GM12891 (cell line): ENCODE measurements at regions not wholly inside any gene's neighbourhood (a gene's known extent, or its start where the extent isn't known, plus 50 kb on each side); places are given as distances from the start of the nearest gene placed in this dataset.

ENCODE experiments used
- DNase-seq: peaks from one replicate; pipeline ENCODE4 v3.0.0; 2011; ENCODE audit warnings: low spot score; ENCODE audit not compliant: insufficient read length
- FAIRE-seq: peaks from 2 replicates; lab custom pipeline; 2011; peaks lifted over from hg19 to GRCh38; lab: Jason Lieb, UNC
- PAX5 ChIP-seq: IDR thresholded peaks from 2 replicates; pipeline ENCODE4 v1.6.1; 2011; ENCODE audit warnings: low read length, moderate library complexity, mild to moderate bottlenecking; ENCODE audit not compliant: insufficient read depth, severe bottlenecking
- POLR2A ChIP-seq: IDR thresholded peaks from 2 replicates; pipeline ENCODE4 v1.6.1; 2011; ENCODE audit warnings: low read depth, low read length, control low read depth
- POLR2AphosphoS5 ChIP-seq: IDR thresholded peaks from 2 replicates; pipeline ENCODE4 v1.6.1; 2011; ENCODE audit warnings: low read depth, low read length, control low read depth
- POU2F2 ChIP-seq: IDR thresholded peaks from 2 replicates; pipeline ENCODE4 v1.6.1; 2011; ENCODE audit warnings: low read depth, mild to moderate bottlenecking, control low read depth, low read length, moderate library complexity
- SPI1 ChIP-seq: IDR thresholded peaks from 2 replicates; pipeline ENCODE4 v1.6.1; 2011; ENCODE audit warnings: low read depth, low read length, control low read depth
- TAF1 ChIP-seq: IDR thresholded peaks from 2 replicates; pipeline ENCODE4 v1.6.1; 2011; ENCODE audit warnings: low read depth, low read length, control low read depth

DNA sequence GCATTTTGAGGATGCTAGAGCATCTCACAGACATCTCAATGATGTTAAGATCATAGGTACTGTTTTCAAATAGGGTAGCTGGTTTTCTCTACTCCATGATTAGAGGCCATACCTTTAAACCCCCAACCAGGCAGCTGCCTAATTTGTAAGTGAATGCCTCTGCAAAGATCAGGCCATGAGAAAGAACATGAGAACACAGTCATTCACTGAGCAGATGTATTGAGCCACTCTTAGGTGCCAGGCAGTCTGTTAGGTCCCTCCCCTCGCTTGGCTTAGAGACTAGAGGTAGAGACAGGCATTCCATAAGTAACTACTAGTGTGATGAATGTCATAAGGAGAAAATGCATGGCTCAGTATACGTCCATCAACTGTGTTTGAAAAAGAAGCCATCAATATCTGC is 410.0 kb downstream of the FGF9 start:
- FAIRE-seq (no peak), DNase-seq (no peak)
- TF ChIP-seq POLR2AphosphoS5 (no peak), POU2F2 (no peak), TAF1 (no peak), POLR2A (no peak), PAX5 (no peak), SPI1 (no peak)

DNA sequence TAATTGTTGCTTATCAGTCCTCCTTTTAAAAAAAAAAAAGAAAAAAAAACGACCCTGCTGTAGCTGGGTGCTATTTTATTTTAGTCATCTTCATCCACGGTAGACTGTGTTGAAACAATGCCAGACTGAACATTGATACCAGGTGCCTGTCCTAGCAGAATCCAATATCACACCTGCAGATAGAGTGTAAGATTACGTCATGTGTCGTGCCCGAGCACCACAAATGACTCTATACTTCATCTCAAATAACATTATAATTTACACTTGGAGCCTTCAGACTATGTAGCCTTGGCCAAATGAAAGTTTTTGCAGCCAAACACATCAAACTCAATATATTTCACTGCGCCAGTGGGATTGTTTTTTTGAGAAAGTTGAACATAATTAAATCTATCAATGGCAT is 410.6 kb downstream of the FGF9 start:
- TF ChIP-seq POLR2AphosphoS5 (no peak), POU2F2 (no peak), POLR2A (no peak), SPI1 (no peak), PAX5 (no peak), TAF1 (no peak)
- FAIRE-seq (no peak), DNase-seq (no peak)

DNA sequence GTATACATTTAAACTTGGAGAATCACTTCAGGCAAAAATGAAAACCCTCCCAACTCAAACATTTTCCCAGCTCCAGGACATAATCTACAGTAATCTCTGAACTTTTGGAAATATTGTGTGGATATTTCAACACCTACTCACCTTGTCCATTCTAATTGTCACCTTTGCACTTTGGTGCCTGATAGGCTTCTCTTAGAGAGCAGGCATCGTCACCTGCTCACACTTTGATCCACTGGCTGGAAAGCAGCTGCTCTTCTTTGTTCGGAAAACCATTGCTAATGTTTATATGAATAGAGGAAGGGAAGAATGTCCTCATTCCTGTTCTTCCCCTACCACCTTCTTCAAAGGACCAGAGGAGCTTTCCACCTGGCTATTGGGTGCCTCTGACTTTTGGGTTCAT is 411.2 kb downstream of the FGF9 start:
- TF ChIP-seq POLR2A, result no peak
- no peak for TF ChIP-seq PAX5
- TF ChIP-seq POLR2AphosphoS5, result no peak
- TF ChIP-seq POU2F2, result no peak
- no peak for TF ChIP-seq TAF1
- no peak for TF ChIP-seq SPI1
- DNase-seq (no peak), FAIRE-seq (no peak)

DNA sequence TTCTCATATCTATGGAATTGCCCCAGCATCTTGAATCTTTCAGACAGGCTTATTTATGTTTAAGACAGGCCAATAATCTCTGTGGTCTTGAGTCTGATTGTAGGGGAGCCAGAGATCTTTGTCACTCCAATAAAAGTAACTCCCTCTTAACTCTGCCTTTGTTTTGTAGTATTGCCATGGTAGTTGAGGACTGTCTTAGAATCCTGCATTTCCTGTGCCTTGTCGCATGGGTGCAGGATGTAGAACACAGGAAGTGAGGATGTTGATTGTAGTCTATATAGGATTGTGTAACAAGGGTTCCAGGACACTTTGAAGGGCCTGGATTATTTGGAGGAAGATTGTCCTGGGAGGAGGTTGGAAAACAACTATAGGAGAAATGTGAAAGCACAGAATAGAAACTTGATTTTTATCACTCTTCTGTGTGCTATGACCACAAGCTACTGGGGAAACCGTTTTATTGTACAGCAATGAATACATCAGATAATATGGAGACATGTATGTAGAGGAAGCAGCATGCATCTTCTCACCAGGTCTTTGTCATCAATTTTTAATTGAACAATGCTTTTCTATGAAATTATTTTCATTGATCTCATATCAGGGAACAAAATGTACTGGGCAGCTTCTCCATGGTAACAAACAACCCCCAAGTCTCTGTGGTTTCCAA is 411.7 kb downstream of the FGF9 start:
- FAIRE-seq (no peak), DNase-seq (no peak)
- TF ChIP-seq PAX5, result no peak

DNA sequence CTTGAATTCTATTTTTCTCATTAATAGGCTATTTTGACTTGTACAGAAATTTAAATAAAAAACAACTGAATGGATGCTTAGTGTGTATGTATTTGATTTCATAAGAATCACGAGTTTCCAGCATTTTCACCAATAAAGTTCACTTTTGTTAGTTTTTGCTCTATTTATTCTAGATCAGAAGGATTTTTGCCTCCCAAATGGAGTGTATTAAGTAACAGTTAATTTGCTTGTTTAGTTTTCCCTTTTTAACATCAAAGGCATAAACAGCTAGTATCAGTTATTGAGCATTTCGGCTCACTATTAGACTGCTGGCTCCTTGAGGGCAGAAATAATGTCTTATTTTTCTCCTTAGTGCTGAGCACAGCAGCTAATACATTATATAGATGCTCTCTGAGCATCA is 414.1 kb downstream of the FGF9 start:
- TF ChIP-seq SPI1, result no peak
- no peak for TF ChIP-seq POU2F2
- TF ChIP-seq POLR2AphosphoS5, result no peak
- no peak for TF ChIP-seq POLR2A
- TF ChIP-seq TAF1, result no peak
- TF ChIP-seq PAX5, result no peak
- FAIRE-seq (no peak), DNase-seq (no peak)

DNA sequence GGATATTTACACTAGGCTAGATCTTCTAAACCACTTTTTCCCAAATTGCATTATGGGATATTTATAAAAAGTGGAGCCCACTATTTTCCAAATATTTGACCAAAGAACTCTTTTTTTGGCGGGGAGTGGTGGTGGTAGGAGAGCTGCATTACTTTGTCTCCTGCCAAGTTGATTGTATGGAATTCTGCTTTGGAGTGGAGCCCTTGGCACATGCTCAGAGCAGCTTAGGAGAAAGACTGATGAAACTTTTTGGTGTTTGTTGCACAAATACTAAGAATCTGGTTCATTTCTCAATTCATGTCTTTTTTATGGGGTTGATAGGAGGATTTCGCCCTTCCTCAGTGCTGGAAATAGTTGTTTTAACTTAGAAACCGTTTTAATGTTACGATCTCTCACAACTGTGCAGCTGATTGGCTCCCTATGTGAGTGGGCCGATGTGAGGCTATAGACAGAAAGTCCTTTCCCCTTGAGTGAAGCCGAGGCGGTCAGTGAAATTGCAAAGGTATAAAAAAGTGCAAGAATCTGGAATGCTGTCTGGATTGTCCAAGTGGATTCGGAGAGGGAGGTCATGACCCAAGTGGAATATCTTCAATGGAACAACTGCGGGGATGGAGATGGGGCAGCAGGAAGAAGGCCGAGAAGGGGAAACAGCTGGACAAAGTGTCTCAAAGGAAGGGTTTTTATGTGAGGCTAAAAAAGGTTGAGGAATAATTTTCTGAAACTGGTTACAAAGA is 415.9 kb downstream of the FGF9 start:
- FAIRE-seq (no peak), DNase-seq (no peak)
- TF ChIP-seq POU2F2 (no peak), SPI1 (no peak), TAF1 (no peak), POLR2AphosphoS5 (no peak), PAX5 (no peak), POLR2A (no peak)

DNA sequence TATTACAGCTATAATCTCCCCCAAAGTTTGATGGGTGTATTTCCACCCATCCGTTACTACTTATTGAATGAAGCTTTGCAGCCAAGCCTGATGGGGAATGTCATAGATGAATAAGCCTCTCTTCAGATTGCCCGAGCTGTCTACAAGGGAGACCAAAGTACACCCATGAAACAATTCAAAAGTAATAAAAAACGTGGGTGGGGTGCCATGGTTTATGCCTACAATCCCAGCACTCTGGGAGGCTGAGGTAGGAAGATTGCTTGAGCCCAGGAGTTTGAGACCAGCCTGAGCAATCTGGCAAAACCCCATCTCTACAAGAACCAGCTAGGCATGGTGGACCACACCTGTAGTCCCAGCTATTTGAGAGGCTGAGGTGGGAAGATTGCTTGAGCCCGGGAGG is 419.2 kb downstream of the FGF9 start:
- no peak for DNase-seq
- TF ChIP-seq POU2F2 (no peak), POLR2A (no peak)
- FAIRE-seq, result no peak

DNA sequence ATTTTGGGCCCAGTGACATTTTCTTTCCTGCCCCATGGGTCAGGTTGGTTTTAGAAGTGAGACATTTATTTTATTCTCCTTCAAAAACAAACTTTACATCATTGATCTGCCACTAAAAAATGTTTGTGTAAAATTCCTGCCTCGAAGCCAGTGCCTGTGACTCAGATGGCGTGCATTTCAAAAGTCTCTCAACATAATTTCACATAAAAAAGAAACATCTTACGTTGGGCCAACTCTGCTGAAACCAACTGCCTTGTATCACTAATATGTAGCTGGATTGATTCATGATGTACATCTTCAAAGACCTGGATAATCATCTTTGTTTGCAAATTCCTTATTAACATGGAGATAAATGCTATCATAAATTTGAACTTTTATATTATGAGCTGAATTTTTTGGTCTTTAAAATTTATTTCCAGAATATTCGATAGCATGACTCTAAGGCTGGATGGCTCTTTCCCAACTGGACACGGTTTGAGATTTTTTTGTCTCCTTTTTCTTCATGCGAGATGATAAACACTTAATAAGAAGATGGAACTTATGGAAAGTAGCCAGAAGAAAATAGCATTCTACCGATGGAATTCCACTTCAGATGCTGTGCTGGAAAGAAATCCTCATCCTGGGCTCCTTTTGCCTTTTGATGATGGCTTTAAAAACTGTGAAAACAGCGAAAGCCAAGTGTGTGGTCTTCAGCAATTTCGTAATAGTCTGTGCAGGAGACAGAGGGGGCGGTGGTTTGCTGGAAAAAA is 420.5 kb downstream of the FGF9 start:
- FAIRE-seq, result no peak
- TF ChIP-seq POU2F2, result no peak
- TF ChIP-seq PAX5, result no peak
- TF ChIP-seq SPI1, result no peak
- no peak for TF ChIP-seq TAF1
- no peak for TF ChIP-seq POLR2A
- TF ChIP-seq POLR2AphosphoS5, result no peak
- no peak for DNase-seq

DNA sequence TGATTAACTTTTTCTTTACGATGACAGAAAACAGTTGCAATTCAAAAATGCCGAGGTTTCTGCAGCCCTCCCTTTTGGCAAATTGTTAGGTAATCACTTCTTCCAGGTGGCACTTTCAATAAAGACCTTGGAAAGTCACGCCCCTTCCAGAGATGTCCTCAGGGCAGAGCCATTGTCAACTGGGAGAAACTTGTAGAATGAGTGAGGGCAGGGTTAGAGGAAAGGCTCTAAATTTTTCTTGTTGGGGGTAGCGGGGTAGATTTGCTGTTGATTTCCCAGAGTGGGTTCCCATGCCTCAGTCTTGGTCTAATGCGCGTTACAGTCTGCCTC is 421.1 kb downstream of the FGF9 start:
- TF ChIP-seq PAX5 (no peak), TAF1 (no peak), POLR2A (no peak), SPI1 (no peak), POU2F2 (no peak), POLR2AphosphoS5 (no peak)
- FAIRE-seq, result no peak
- DNase-seq, result no peak
